ENCODE measurements at regions not wholly inside any gene's neighbourhood (a gene's known extent, or its start where the extent isn't known, plus 50 kb on each side); places are given as distances from the start of the nearest gene placed in this dataset.

- H3K36me3 Mint-ChIP-seq (ENCODE audit: low read depth) = no peaks in the 10 kb centered on the region
- H3K4me3 ChIP-seq (ENCODE audit: low read length) = no peak overlapping the region
- H3K27me3 ChIP-seq (ENCODE audit: control insufficient read depth in 1 of 2, insufficient read depth in 2 of 2, low read length in 2 of 2) = no peaks in the 10 kb centered on the region
- no peak overlapping the region for H3K4me3 Mint-ChIP-seq
- H3K9me3 Mint-ChIP-seq = no peaks in the 10 kb centered on the region
- H3K36me3 ChIP-seq (ENCODE audit: insufficient read depth, low read length) = no peaks in the 10 kb centered on the region
- H3K27me3 Mint-ChIP-seq = peaks cover 9% of the 10 kb centered on the region
- ATAC-seq (ENCODE audit: poor library complexity) = no peak
- H3K27ac ChIP-seq (ENCODE audit: low read depth in 1 of 2, low read length in 2 of 2) = no peak overlapping the region
- DNase-seq = no peak
- intact Hi-C loops (cut with DNase I, micrococcal nuclease) = loop anchor here in 1 of 2 experiments (10.0 kb wide), 1 partner anchor 463 kb away; no protein-coding TSS in a partner anchor
- POLR2A ChIA-PET = no interaction called here
- H3K27ac Mint-ChIP-seq = no peak overlapping the region
- CTCF ChIA-PET = no interaction called here
- H3K9me3 ChIP-seq (ENCODE audit: control insufficient read depth in 1 of 2, insufficient read depth in 1 of 2, low read length in 2 of 2) = no peaks in the 10 kb centered on the region
- H3K4me1 ChIP-seq (ENCODE audit: insufficient read depth, low read length) = no peaks in the 10 kb centered on the region
- peaks cover 4% of the 10 kb centered on the region for H3K4me1 Mint-ChIP-seq (ENCODE audit: low read depth)
- no peak for TF ChIP-seq CTCF (IDR thresholded peaks at IDR 0.05)
Measured at GRCh38 chr5:68748101-68748500, 345.7 kb upstream of the SLC30A5 start.

GRCh38 chr5:68749077-68749476, 344.7 kb upstream of the SLC30A5 start:
- POLR2A ChIA-PET = no interaction called here
- Mint-ChIP-seq H3K4me1 (ENCODE audit: low read depth) (peaks cover 4% of the 10 kb centered on the region), H3K27ac (no peak overlapping the region), H3K27me3 (peaks cover 12% of the 10 kb centered on the region), H3K4me3 (no peak overlapping the region), H3K9me3 (no peaks in the 10 kb centered on the region), H3K36me3 (ENCODE audit: low read depth) (no peaks in the 10 kb centered on the region)
- no peak for ATAC-seq (ENCODE audit: poor library complexity)
- H3K27me3 ChIP-seq (ENCODE audit: control insufficient read depth in 1 of 2, insufficient read depth in 2 of 2, low read length in 2 of 2) = no peaks in the 10 kb centered on the region
- H3K36me3 ChIP-seq (ENCODE audit: insufficient read depth, low read length) = no peaks in the 10 kb centered on the region
- H3K9me3 ChIP-seq (ENCODE audit: control insufficient read depth in 1 of 2, insufficient read depth in 1 of 2, low read length in 2 of 2) = no peaks in the 10 kb centered on the region
- H3K4me1 ChIP-seq (ENCODE audit: insufficient read depth, low read length) = no peaks in the 10 kb centered on the region
- H3K4me3 ChIP-seq (ENCODE audit: low read length) = no peak overlapping the region
- intact Hi-C loops (cut with DNase I, micrococcal nuclease) = loop anchor here in 1 of 2 experiments (10.0 kb wide), 1 partner anchor 464 kb away; no protein-coding TSS in a partner anchor
- DNase-seq = no peak
- CTCF ChIA-PET = no interaction called here
- no peak for TF ChIP-seq CTCF (IDR thresholded peaks at IDR 0.05)
- H3K27ac ChIP-seq (ENCODE audit: low read depth in 1 of 2, low read length in 2 of 2) = no peak overlapping the region

- DNase-seq = no peak
- Mint-ChIP-seq H3K9me3 (no peaks in the 10 kb centered on the region), H3K27me3 (peaks cover 12% of the 10 kb centered on the region), H3K36me3 (ENCODE audit: low read depth) (no peaks in the 10 kb centered on the region), H3K4me3 (no peak overlapping the region), H3K4me1 (ENCODE audit: low read depth) (peaks cover 4% of the 10 kb centered on the region), H3K27ac (no peak overlapping the region)
- no peaks in the 10 kb centered on the region for H3K36me3 ChIP-seq (ENCODE audit: insufficient read depth, low read length)
- no peak for TF ChIP-seq CTCF (IDR thresholded peaks at IDR 0.05)
- no peaks in the 10 kb centered on the region for H3K27me3 ChIP-seq (ENCODE audit: control insufficient read depth in 1 of 2, insufficient read depth in 2 of 2, low read length in 2 of 2)
- ChIA-PET POLR2A (no interaction called here), CTCF (no interaction called here)
- H3K4me3 ChIP-seq (ENCODE audit: low read length) = no peak overlapping the region
- H3K27ac ChIP-seq (ENCODE audit: low read depth in 1 of 2, low read length in 2 of 2) = no peak overlapping the region
- H3K4me1 ChIP-seq (ENCODE audit: insufficient read depth, low read length) = no peaks in the 10 kb centered on the region
- no peak for ATAC-seq (ENCODE audit: poor library complexity)
- H3K9me3 ChIP-seq (ENCODE audit: control insufficient read depth in 1 of 2, insufficient read depth in 1 of 2, low read length in 2 of 2) = no peaks in the 10 kb centered on the region
- intact Hi-C loops (cut with DNase I, micrococcal nuclease) = loop anchor here in 1 of 2 experiments (10.0 kb wide), 1 partner anchor 465 kb away; no protein-coding TSS in a partner anchor
Measured at GRCh38 chr5:68749631-68750030, 344.2 kb upstream of the SLC30A5 start.

Measured in CD4-positive, alpha-beta T cell (primary cell).